Neural progenitor cell (in vitro differentiated cells): ENCODE measurements at regions not wholly inside any gene's neighbourhood (a gene's known extent, or its start where the extent isn't known, plus 50 kb on each side); places are given as distances from the start of the nearest gene placed in this dataset.

Experiments used
- EZH2 ChIP-seq: fragments of 200-600 bp; sonication (generic); IDR thresholded peaks from 2 replicates; pipeline ENCODE4 v1.6.1; 2017; ENCODE audit warnings: antibody characterized with exemption, mild to moderate bottlenecking, moderate library complexity
- EZH2phosphoT487 ChIP-seq: fragments of 200-600 bp; sonication (generic); IDR thresholded peaks from 2 replicates; pipeline ENCODE4 v1.6.1; 2017; ENCODE audit warnings: antibody characterized with exemption
- TF ChIP-seq, protein P1 (sequence below): fragments of 200-600 bp; sonication (generic); IDR thresholded peaks from 2 replicates; pipeline ENCODE4 v1.5.1; 2017; ENCODE audit warnings: antibody characterized with exemption, mild to moderate bottlenecking

DNA sequence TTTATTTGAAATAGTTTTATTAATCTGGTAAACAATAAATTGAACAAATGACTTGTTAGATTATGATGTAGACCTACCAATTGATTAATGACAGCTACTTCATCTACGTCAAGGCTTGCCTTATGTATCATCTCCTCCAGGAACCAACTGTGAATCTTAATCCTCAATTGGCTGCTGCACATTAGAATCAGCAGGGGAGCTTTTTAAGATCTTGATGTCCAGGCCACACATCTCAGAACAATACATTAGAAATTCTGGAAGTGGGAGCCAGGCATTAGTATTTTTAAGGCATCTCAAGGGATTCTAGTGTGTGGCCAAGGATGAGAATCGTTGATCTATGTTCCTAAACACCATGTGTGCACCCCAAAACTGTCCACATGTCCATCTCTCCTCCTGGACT lies 52.0 kb upstream of the LYPLAL1 start:
- TF ChIP-seq, protein P1, sequence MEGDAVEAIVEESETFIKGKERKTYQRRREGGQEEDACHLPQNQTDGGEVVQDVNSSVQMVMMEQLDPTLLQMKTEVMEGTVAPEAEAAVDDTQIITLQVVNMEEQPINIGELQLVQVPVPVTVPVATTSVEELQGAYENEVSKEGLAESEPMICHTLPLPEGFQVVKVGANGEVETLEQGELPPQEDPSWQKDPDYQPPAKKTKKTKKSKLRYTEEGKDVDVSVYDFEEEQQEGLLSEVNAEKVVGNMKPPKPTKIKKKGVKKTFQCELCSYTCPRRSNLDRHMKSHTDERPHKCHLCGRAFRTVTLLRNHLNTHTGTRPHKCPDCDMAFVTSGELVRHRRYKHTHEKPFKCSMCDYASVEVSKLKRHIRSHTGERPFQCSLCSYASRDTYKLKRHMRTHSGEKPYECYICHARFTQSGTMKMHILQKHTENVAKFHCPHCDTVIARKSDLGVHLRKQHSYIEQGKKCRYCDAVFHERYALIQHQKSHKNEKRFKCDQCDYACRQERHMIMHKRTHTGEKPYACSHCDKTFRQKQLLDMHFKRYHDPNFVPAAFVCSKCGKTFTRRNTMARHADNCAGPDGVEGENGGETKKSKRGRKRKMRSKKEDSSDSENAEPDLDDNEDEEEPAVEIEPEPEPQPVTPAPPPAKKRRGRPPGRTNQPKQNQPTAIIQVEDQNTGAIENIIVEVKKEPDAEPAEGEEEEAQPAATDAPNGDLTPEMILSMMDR, result no peak
- TF ChIP-seq EZH2phosphoT487 (no peak), EZH2 (no peak)
